ENCODE measurements at regions not wholly inside any gene's neighbourhood (a gene's known extent, or its start where the extent isn't known, plus 50 kb on each side); places are given as distances from the start of the nearest gene placed in this dataset.

DNA sequence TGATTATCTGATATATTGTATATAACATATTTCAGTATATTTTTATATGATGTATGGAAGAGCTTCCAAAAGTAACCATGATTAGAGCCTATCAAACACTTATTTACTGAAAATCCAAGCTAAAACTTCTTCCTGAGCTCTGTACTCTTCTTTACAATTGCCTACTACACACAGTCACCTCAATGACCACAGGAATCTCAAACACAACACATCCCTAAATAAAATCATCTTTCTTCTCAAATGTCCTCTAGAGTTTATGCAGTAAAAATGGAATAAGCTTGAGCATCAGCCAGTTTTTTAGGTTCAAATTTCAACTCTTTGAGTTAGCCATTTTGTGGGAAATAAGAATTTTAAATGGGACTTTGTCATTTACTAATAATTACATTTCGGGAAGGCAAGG, 102.6 kb upstream of the FNDC3A start:
- Histone ChIP-seq H3K4me3 (replicated peaks; ENCODE audit: insufficient read depth, low read length) (no peak overlapping the region), H3K27ac (replicated peaks) (no peak overlapping the region), H3K27me3 (ENCODE audit: insufficient read depth, poor library complexity, severe bottlenecking) (no peaks in the 10 kb centered on the region)
- DNase-seq (ENCODE audit: low read depth in 1 of 2, low spot score in 1 of 2) = no peak
- no peak for TF ChIP-seq GABPA (IDR thresholded peaks at IDR 0.05; ENCODE audit: low read depth)
- no peak for TF ChIP-seq SPI1 (IDR thresholded peaks at IDR 0.05; ENCODE audit: borderline replicate concordance, low read depth)
- TF ChIP-seq POLR2AphosphoS5 (IDR thresholded peaks at IDR 0.05; ENCODE audit: low read depth) = no peak
- TF ChIP-seq, protein P1, sequence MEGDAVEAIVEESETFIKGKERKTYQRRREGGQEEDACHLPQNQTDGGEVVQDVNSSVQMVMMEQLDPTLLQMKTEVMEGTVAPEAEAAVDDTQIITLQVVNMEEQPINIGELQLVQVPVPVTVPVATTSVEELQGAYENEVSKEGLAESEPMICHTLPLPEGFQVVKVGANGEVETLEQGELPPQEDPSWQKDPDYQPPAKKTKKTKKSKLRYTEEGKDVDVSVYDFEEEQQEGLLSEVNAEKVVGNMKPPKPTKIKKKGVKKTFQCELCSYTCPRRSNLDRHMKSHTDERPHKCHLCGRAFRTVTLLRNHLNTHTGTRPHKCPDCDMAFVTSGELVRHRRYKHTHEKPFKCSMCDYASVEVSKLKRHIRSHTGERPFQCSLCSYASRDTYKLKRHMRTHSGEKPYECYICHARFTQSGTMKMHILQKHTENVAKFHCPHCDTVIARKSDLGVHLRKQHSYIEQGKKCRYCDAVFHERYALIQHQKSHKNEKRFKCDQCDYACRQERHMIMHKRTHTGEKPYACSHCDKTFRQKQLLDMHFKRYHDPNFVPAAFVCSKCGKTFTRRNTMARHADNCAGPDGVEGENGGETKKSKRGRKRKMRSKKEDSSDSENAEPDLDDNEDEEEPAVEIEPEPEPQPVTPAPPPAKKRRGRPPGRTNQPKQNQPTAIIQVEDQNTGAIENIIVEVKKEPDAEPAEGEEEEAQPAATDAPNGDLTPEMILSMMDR (IDR thresholded peaks at IDR 0.05; ENCODE audit: insufficient read depth, low read length) = no peak
- TF ChIP-seq, protein P2, sequence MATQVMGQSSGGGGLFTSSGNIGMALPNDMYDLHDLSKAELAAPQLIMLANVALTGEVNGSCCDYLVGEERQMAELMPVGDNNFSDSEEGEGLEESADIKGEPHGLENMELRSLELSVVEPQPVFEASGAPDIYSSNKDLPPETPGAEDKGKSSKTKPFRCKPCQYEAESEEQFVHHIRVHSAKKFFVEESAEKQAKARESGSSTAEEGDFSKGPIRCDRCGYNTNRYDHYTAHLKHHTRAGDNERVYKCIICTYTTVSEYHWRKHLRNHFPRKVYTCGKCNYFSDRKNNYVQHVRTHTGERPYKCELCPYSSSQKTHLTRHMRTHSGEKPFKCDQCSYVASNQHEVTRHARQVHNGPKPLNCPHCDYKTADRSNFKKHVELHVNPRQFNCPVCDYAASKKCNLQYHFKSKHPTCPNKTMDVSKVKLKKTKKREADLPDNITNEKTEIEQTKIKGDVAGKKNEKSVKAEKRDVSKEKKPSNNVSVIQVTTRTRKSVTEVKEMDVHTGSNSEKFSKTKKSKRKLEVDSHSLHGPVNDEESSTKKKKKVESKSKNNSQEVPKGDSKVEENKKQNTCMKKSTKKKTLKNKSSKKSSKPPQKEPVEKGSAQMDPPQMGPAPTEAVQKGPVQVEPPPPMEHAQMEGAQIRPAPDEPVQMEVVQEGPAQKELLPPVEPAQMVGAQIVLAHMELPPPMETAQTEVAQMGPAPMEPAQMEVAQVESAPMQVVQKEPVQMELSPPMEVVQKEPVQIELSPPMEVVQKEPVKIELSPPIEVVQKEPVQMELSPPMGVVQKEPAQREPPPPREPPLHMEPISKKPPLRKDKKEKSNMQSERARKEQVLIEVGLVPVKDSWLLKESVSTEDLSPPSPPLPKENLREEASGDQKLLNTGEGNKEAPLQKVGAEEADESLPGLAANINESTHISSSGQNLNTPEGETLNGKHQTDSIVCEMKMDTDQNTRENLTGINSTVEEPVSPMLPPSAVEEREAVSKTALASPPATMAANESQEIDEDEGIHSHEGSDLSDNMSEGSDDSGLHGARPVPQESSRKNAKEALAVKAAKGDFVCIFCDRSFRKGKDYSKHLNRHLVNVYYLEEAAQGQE (IDR thresholded peaks at IDR 0.05; ENCODE audit: insufficient replicate concordance, low read depth) = no peak

DNA sequence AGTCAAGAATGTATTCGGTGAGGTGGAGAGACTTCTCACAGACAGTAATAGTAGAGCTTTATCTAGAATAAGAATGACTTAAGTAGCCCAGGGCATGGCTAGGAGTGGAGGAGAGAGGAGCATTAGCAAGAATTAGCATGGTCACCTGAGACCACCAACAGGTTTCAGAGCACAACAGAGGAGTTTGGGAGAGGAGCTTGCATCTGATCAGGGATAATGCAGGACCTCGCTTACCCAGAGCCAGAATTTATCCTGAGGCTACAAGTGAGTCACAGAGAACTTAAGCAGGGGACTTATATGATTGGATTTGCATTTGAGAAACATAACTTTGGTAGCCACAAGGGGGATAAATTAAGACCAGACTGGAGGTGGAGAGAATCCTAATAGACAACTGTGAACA, 102.1 kb upstream of the FNDC3A start:
- no peak overlapping the region for H3K27ac ChIP-seq (replicated peaks)
- no peaks in the 10 kb centered on the region for H3K27me3 ChIP-seq (ENCODE audit: insufficient read depth, poor library complexity, severe bottlenecking)
- no peak for TF ChIP-seq GABPA (IDR thresholded peaks at IDR 0.05; ENCODE audit: low read depth)
- TF ChIP-seq POLR2AphosphoS5 (IDR thresholded peaks at IDR 0.05; ENCODE audit: low read depth) = no peak
- TF ChIP-seq, protein P2 (IDR thresholded peaks at IDR 0.05; ENCODE audit: insufficient replicate concordance, low read depth) = no peak
- TF ChIP-seq, protein P1 (IDR thresholded peaks at IDR 0.05; ENCODE audit: insufficient read depth, low read length) = no peak
- TF ChIP-seq SPI1 (IDR thresholded peaks at IDR 0.05; ENCODE audit: borderline replicate concordance, low read depth) = no peak
- H3K4me3 ChIP-seq (replicated peaks; ENCODE audit: insufficient read depth, low read length) = no peak overlapping the region
- no peak for DNase-seq (ENCODE audit: low read depth in 1 of 2, low spot score in 1 of 2)

DNA sequence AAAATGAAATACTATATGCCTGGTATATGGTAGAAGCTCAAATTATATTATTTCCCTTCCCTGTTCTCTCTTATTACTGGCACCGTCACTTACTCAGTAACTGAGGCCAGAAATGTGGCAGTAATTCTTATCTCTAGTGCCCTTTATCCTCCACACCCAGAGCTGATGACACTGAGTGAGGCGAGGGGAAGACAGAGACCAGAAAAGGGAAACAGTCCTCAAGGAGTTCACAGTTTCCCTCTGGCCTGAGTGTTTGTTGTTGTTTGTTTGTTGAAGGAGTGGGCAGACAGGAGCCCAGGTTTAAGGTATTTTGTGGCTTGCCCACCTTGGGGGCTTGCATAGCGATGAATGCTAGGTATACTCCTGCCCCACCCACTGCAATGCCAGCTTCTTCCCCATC, 101.5 kb upstream of the FNDC3A start:
- Histone ChIP-seq H3K4me3 (replicated peaks; ENCODE audit: insufficient read depth, low read length) (no peak overlapping the region), H3K27me3 (ENCODE audit: insufficient read depth, poor library complexity, severe bottlenecking) (no peaks in the 10 kb centered on the region), H3K27ac (replicated peaks) (no peak overlapping the region)
- DNase-seq (ENCODE audit: low read depth in 1 of 2, low spot score in 1 of 2) = no peak
- TF ChIP-seq SPI1 (IDR thresholded peaks at IDR 0.05; ENCODE audit: borderline replicate concordance, low read depth) (no peak), GABPA (IDR thresholded peaks at IDR 0.05; ENCODE audit: low read depth) (no peak), POLR2AphosphoS5 (IDR thresholded peaks at IDR 0.05; ENCODE audit: low read depth) (no peak)
- TF ChIP-seq, protein P1 (IDR thresholded peaks at IDR 0.05; ENCODE audit: insufficient read depth, low read length) = no peak
- TF ChIP-seq, protein P2 (IDR thresholded peaks at IDR 0.05; ENCODE audit: insufficient replicate concordance, low read depth) = no peak

Measured in HL-60 (cell line).